Astrocyte of the spinal cord (primary cell): ENCODE measurements at regions not wholly inside any gene's neighbourhood (a gene's known extent, or its start where the extent isn't known, plus 50 kb on each side); places are given as distances from the start of the nearest gene placed in this dataset.

Source experiments
- DNase-seq: peaks from one replicate; pipeline ENCODE4 v3.0.0; 2011; ENCODE audit warnings: low read depth, low spot score
- H3K4me3 ChIP-seq: 2 replicates; pipeline ENCODE4 v1.5.1; 2011; ENCODE audit warnings: low read depth, mild to moderate bottlenecking, low read length, moderate library complexity
- CTCF ChIP-seq: IDR thresholded peaks from 2 replicates; pipeline ENCODE4 v1.5.1; 2012; ENCODE audit warnings: low read depth, mild to moderate bottlenecking, low read length, inconsistent platforms
- in situ Hi-C: cut with HindIII; loops from 2 replicates; pipeline ENCODE4 v1.10.0; 2017; ENCODE audit warnings: low sequenced_read_pairs

GRCh38 chr7:50182759-50183158, 89.7 kb upstream of the ZPBP start:
- H3K4me3 ChIP-seq, result no peak overlapping the region
- TF ChIP-seq CTCF, result no peak
- no peak for DNase-seq
- in situ Hi-C loops, result no loop called here

GRCh38 chr7:50181081-50181480, 88.0 kb upstream of the ZPBP start:
- in situ Hi-C loops, result no loop called here
- TF ChIP-seq CTCF, result no peak
- no peak overlapping the region for H3K4me3 ChIP-seq
- DNase-seq, result no peak

- no peak for DNase-seq
- in situ Hi-C loops, result no loop called here
- no peak overlapping the region for H3K4me3 ChIP-seq
- TF ChIP-seq CTCF, result no peak
Observed at GRCh38 chr7:50178166-50178565, 85.1 kb upstream of the ZPBP start.

DNA sequence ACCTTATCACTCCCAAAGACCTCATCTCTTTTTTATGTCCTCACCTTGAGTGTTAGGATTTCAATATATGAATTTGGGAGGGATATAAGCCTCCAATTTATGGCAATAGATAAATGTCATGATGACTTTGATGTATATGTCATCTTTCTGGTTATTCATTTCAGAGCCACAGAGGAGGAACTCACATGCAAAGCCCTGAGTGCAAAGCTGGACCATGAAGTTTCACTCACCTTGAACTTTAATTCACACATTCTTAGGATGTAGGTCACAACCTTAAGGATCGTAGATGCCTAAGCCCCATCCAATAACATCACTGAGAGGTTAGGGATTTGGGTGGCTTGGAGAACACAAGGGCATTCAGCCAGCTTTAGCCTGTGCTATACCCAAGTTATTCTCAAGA, 81.9 kb upstream of the ZPBP start:
- in situ Hi-C loops, result no loop called here
- DNase-seq, result no peak
- TF ChIP-seq CTCF, result no peak
- no peak overlapping the region for H3K4me3 ChIP-seq

- in situ Hi-C loops, result no loop called here
- no peak for DNase-seq
- no peak for TF ChIP-seq CTCF
- H3K4me3 ChIP-seq, result no peak overlapping the region
Observed at GRCh38 chr7:50166997-50167965, 74.2 kb upstream of the ZPBP start.

- no peak for TF ChIP-seq CTCF
- no peak for DNase-seq
- in situ Hi-C loops, result no loop called here
- H3K4me3 ChIP-seq, result no peak overlapping the region
Observed at GRCh38 chr7:50164559-50165170, 71.6 kb upstream of the ZPBP start.
